ENCODE measurements at regions not wholly inside any gene's neighbourhood (a gene's known extent, or its start where the extent isn't known, plus 50 kb on each side); places are given as distances from the start of the nearest gene placed in this dataset.

- DNase-seq (ENCODE audit: low read depth), result no peak
- H3K4me3 ChIP-seq (ENCODE audit: control insufficient read depth, low read depth, low read length), result no peak overlapping the region
- TF ChIP-seq CTCF (conservative IDR thresholded peaks at IDR 0.05; ENCODE audit: control insufficient read depth, insufficient read depth, low read depth, low read length), result no peak
These were observed 222.9 kb downstream of the PTEN start for GRCh38 chr10:88086187-88086960.

- TF ChIP-seq CTCF (conservative IDR thresholded peaks at IDR 0.05; ENCODE audit: control insufficient read depth, insufficient read depth, low read depth, low read length), result no peak
- no peak overlapping the region for H3K4me3 ChIP-seq (ENCODE audit: control insufficient read depth, low read depth, low read length)
These were observed 225.3 kb downstream of the PTEN start for GRCh38 chr10:88088441-88089340.

GRCh38 chr10:88089498-88089897 lies 226.1 kb downstream of the PTEN start:
- no peak overlapping the region for H3K4me3 ChIP-seq (ENCODE audit: control insufficient read depth, low read depth, low read length)
- no peak for TF ChIP-seq CTCF (conservative IDR thresholded peaks at IDR 0.05; ENCODE audit: control insufficient read depth, insufficient read depth, low read depth, low read length)
- DNase-seq (ENCODE audit: low read depth), result no peak

More at GRCh38 chr10:88088441-88089340, 225.3 kb downstream of the PTEN start:
- no peak for DNase-seq (ENCODE audit: low read depth)

- TF ChIP-seq CTCF (conservative IDR thresholded peaks at IDR 0.05; ENCODE audit: control insufficient read depth, insufficient read depth, low read depth, low read length), result no peak
- no peak for DNase-seq (ENCODE audit: low read depth)
- no peak overlapping the region for H3K4me3 ChIP-seq (ENCODE audit: control insufficient read depth, low read depth, low read length)
These were observed 227.3 kb downstream of the PTEN start for GRCh38 chr10:88090568-88091214.

- H3K4me3 ChIP-seq (ENCODE audit: control insufficient read depth, low read depth, low read length), result no peak overlapping the region
- no peak for TF ChIP-seq CTCF (conservative IDR thresholded peaks at IDR 0.05; ENCODE audit: control insufficient read depth, insufficient read depth, low read depth, low read length)
- DNase-seq (ENCODE audit: low read depth), result no peak
These were observed 228.2 kb downstream of the PTEN start for GRCh38 chr10:88091490-88092061.

- no peak for TF ChIP-seq CTCF (conservative IDR thresholded peaks at IDR 0.05; ENCODE audit: control insufficient read depth, insufficient read depth, low read depth, low read length)
- no peak for DNase-seq (ENCODE audit: low read depth)
- no peak overlapping the region for H3K4me3 ChIP-seq (ENCODE audit: control insufficient read depth, low read depth, low read length)
These were observed 228.8 kb downstream of the PTEN start for GRCh38 chr10:88092265-88092664.
